ENCODE measurements at regions not wholly inside any gene's neighbourhood (a gene's known extent, or its start where the extent isn't known, plus 50 kb on each side); places are given as distances from the start of the nearest gene placed in this dataset.

GRCh38 chrX:5100004-5100403, 1128.7 kb downstream of the NLGN4X start:
- no peak overlapping the region for H3K27ac ChIP-seq
- TF ChIP-seq ZFX (IDR thresholded peaks at IDR 0.05; ENCODE audit: borderline replicate concordance) (no peak), CTCF (IDR thresholded peaks at IDR 0.05) (no peak)

DNA sequence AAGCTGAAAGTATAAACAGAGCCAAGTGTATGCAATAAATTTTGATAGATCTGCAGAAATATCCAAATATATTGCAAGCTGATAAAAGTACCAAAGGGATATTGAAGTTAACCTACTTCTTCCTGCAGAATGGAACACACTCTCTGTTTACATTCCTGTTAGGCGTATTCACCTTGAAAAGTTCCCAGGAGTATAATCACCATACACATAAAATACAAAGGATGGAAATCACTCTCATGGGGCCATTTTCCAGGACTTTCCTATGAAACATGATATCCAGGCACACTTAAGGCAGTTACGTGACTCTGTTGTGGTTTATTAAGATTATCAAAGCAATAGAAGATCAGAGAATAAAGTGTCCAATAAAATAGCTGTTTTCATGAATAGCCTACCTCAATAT, 1142.3 kb downstream of the NLGN4X start:
- TF ChIP-seq CTCF (IDR thresholded peaks at IDR 0.05), result no peak
- no peak for TF ChIP-seq ZFX (IDR thresholded peaks at IDR 0.05; ENCODE audit: borderline replicate concordance)
- no peak overlapping the region for H3K27ac ChIP-seq

DNA sequence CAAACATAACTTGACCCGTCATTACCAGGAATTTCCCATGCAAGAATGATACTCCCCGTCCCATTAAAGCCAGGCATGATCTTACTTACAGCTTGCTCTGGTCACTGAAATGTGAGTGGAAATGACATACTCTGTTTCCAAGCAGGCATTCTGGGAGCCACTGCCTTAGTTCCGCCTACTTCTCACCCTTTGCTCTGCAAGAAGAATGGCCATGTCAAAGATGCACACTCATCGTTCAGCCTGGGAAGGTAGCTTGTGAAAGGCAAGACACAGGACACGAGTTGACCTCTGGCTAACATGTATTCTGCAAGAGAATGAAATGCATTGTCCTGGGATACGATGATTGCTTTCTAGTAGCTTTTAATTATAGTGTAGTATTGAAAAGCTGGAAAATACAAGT, 1144.4 kb downstream of the NLGN4X start:
- TF ChIP-seq CTCF (IDR thresholded peaks at IDR 0.05) (no peak), ZFX (IDR thresholded peaks at IDR 0.05; ENCODE audit: borderline replicate concordance) (no peak)
- no peak overlapping the region for H3K27ac ChIP-seq

DNA sequence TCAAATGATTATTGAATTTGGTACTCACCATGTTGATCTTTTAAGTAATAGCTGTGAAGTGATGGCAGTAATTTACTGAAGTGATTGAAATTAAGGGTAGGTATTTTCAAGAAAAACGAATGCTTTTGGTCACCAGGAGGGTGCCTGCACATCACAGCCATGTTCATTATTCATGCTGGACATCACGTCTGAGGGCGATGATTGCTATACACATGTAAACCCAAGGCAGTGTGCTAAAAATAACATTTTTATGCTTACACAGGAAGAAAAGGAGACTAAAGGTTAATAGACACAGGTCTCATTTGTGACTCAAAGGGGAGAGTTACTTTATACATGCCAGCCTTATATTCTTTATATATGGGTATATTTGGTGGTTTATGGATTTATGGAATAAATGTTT, 1146.0 kb downstream of the NLGN4X start:
- TF ChIP-seq ZFX (IDR thresholded peaks at IDR 0.05; ENCODE audit: borderline replicate concordance) (no peak), CTCF (IDR thresholded peaks at IDR 0.05) (no peak)
- H3K27ac ChIP-seq, result no peak overlapping the region

DNA sequence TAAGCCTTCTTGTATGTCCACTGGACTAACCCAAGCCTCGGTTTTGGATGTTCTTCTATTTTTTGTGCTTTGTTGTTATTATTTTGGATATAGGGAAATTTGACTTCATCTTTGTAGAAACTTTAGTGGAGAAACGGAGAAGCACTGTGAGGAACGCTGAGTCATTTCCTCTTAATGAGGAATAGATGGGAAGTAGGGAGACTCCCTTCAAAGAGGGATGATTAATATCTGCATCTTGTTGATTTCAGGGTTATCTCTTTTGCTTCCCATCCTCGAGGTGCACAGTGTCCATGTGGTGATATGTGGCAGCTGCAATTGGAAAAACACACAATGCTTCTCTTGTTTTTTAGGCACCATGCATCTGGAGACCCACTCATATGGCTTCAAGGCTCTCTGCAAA, 1147.9 kb downstream of the NLGN4X start:
- no peak overlapping the region for H3K27ac ChIP-seq
- no peak for TF ChIP-seq ZFX (IDR thresholded peaks at IDR 0.05; ENCODE audit: borderline replicate concordance)
- no peak for TF ChIP-seq CTCF (IDR thresholded peaks at IDR 0.05)

DNA sequence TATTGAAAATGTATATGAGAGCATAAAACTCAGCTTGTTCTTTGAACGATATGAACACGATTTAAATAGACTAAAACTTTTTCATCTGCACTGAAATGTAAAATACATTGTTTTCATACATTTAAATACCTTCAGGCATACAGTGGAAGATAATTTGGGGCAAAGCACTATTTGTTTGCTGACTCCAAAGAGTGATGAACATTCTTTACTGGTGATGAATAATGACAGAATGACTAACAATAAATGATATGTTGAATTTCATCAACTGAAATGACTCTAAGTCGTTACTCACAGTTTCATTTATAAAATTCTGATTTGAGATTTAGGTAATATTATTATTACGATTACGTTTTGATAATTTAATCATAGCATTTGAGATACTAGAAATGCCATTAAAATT, 1160.1 kb downstream of the NLGN4X start:
- H3K27ac ChIP-seq, result no peak overlapping the region

GRCh38 chrX:5057786-5058185, 1170.9 kb downstream of the NLGN4X start:
- no peak for TF ChIP-seq CTCF (IDR thresholded peaks at IDR 0.05)
- TF ChIP-seq ZFX (IDR thresholded peaks at IDR 0.05; ENCODE audit: borderline replicate concordance), result no peak

More for the DNA sequence above, 1160.1 kb downstream of the NLGN4X start:
- TF ChIP-seq CTCF (IDR thresholded peaks at IDR 0.05), result no peak
- TF ChIP-seq ZFX (IDR thresholded peaks at IDR 0.05; ENCODE audit: borderline replicate concordance), result no peak

More at GRCh38 chrX:5057786-5058185, 1170.9 kb downstream of the NLGN4X start:
- H3K27ac ChIP-seq, result no peak overlapping the region
